HepG2 (cell line): ENCODE measurements at regions not wholly inside any gene's neighbourhood (a gene's known extent, or its start where the extent isn't known, plus 50 kb on each side); places are given as distances from the start of the nearest gene placed in this dataset.

ENCODE experiments used
- ATAC-seq: fragments of 200-7000 bp; cut with Tn5 transposase; 3 replicates; pipeline ENCODE4 v1.9.1; 2020; ENCODE audit warnings: mild to moderate bottlenecking, moderate library complexity
- BruUV-seq: library from RNA; stranded (reverse); fragments of 400-500 nt; replicated peaks from 2 replicates; lab custom pipeline; 2021; lab: Mats Ljungman, UMichigan
- CTCF ChIA-PET: fragments of 300-600 bp; formaldehyde crosslinking; extraction: SDS; loops from one replicate; lab custom pipeline; 2021; ENCODE audit warnings: low total read pairs, inconsistent platforms, low intra/inter-chr PET ratio; lab: Yijun Ruan, JAX
- POLR2A ChIA-PET: fragments of 350-600 bp; sonication (Branson Sonifier 250); formaldehyde crosslinking; loops from one replicate; lab custom pipeline; 2020; ENCODE audit warnings: antibody characterized with exemption, inconsistent platforms; lab: Yijun Ruan, JAX
- DNase-seq: peaks from one replicate; pipeline ENCODE4 v3.0.0-alpha.2; 2015; ENCODE audit warnings: low spot score
- FAIRE-seq: peaks from 3 replicates; lab custom pipeline; 2011; peaks lifted over from hg19 to GRCh38; lab: Jason Lieb, UNC
- H2AFZ ChIP-seq: one replicate; pipeline ENCODE4 v1.6.1; 2011; ENCODE audit warnings: low read length, inconsistent platforms
- H3K27ac ChIP-seq: fragments of 300-600 bp; 3 replicates; pipeline ENCODE4 v1.8.0; 2011; ENCODE audit warnings: mixed run types, mild to moderate bottlenecking, mixed read lengths, low read length, inconsistent platforms; ENCODE audit not compliant: insufficient read depth; ENCODE audit errors: extremely low read length
- H3K27me3 ChIP-seq, 2 experiments: fragments of 200-600 bp in 1 of 2; 2 replicates in 1 of 2; 3 replicates in 1 of 2; pipeline versions ENCODE4 v1.6.0 to v1.8.0; 2011; ENCODE audit warnings: low read length in 2 of 2, mild to moderate bottlenecking in 2 of 2, moderate library complexity in 2 of 2, inconsistent platforms in 1 of 2; ENCODE audit not compliant: insufficient read depth in 2 of 2, control insufficient read depth in 1 of 2
- H3K36me3 ChIP-seq, 2 experiments: fragments of 200-600 bp in 1 of 2; replicated peaks in 1 of 2; 2 replicates in 1 of 2; 3 replicates in 1 of 2; pipeline versions ENCODE4 v1.5.1 to v1.8.0; 2011; ENCODE audit warnings: low read length in 2 of 2, inconsistent platforms in 1 of 2; ENCODE audit not compliant: insufficient read depth in 2 of 2, control insufficient read depth in 1 of 2
- H3K4me1 ChIP-seq: 2 replicates; pipeline ENCODE4 v1.5.1; 2012; ENCODE audit warnings: low read length, inconsistent platforms; ENCODE audit not compliant: insufficient read depth
- H3K4me2 ChIP-seq: 2 replicates; pipeline ENCODE4 v1.6.0; 2011; ENCODE audit warnings: low read depth, low read length, inconsistent platforms
- H3K4me3 ChIP-seq, 3 experiments: fragments of 200-600 bp in 1 of 3; sonication (generic), shearing (Covaris generic) in 1 of 3; replicated peaks in 1 of 3; 2 replicates each; pipeline ENCODE4 v1.5.1; 2011 to 2016; ENCODE audit warnings: low read length in 3 of 3, inconsistent platforms in 2 of 3, low read depth in 2 of 3, mild to moderate bottlenecking in 2 of 3, control low read depth in 1 of 3, mixed read lengths in 1 of 3; ENCODE audit not compliant: insufficient read depth in 1 of 3
- H3K79me2 ChIP-seq: one replicate; pipeline ENCODE4 v1.6.1; 2011; ENCODE audit warnings: low read length, inconsistent platforms; ENCODE audit not compliant: insufficient read depth
- H3K9ac ChIP-seq: 2 replicates; pipeline ENCODE4 v1.6.0; 2011; ENCODE audit warnings: mild to moderate bottlenecking, low read depth, low read length, inconsistent platforms; ENCODE audit not compliant: insufficient read depth
- H3K9me3 ChIP-seq: 2 replicates; pipeline ENCODE4 v1.5.1; 2012; ENCODE audit warnings: mild to moderate bottlenecking, low read length
- H4K20me1 ChIP-seq: 2 replicates; pipeline ENCODE4 v1.6.0; 2011; ENCODE audit warnings: inconsistent platforms, mild to moderate bottlenecking, low read length, moderate library complexity; ENCODE audit not compliant: insufficient read depth
- EZH2 ChIP-seq: conservative IDR thresholded peaks from 2 replicates; pipeline ENCODE4 v1.6.1; 2012; ENCODE audit warnings: mild to moderate bottlenecking, low read depth, low read length, moderate library complexity
- HIVEP1 ChIP-seq: sonication (generic); formaldehyde crosslinking; IDR thresholded peaks from 2 replicates; pipeline ENCODE4 v1.4.0; 2020; ENCODE audit warnings: mild to moderate bottlenecking, missing genetic modification reagents
- HOXA7 ChIP-seq: sonication (generic); formaldehyde crosslinking; IDR thresholded peaks from 2 replicates; pipeline ENCODE4 v1.8.1; 2022; ENCODE audit warnings: mild to moderate bottlenecking, missing genetic modification reagents, moderate library complexity
- KLF13 ChIP-seq: sonication (generic); formaldehyde crosslinking; IDR thresholded peaks from 2 replicates; pipeline ENCODE4 v1.4.0; 2020; ENCODE audit warnings: mild to moderate bottlenecking, missing genetic modification reagents
- MED8 ChIP-seq: sonication (generic); formaldehyde crosslinking; IDR thresholded peaks from 2 replicates; pipeline ENCODE4 v1.8.1; 2023; ENCODE audit warnings: mild to moderate bottlenecking, missing genetic modification reagents; ENCODE audit not compliant: insufficient replicate concordance
- MEF2D ChIP-seq: sonication (generic); formaldehyde crosslinking; IDR thresholded peaks from 2 replicates; pipeline ENCODE4 v1.5.1; 2020; ENCODE audit warnings: mild to moderate bottlenecking, missing genetic modification reagents
- MXD1 ChIP-seq: sonication (generic); formaldehyde crosslinking; IDR thresholded peaks from 2 replicates; pipeline ENCODE4 v1.4.0; 2020; ENCODE audit warnings: mild to moderate bottlenecking, missing genetic modification reagents
- NFKB2 ChIP-seq: sonication (generic); formaldehyde crosslinking; IDR thresholded peaks from 2 replicates; pipeline ENCODE4 v1.4.0; 2020; ENCODE audit warnings: missing genetic modification reagents, borderline replicate concordance
- PLRG1 ChIP-seq: fragments of 450-650 bp; conservative IDR thresholded peaks from 2 replicates; pipeline ENCODE4 v1.6.1; 2016
- PRDM15 ChIP-seq: sonication (generic); formaldehyde crosslinking; IDR thresholded peaks from 2 replicates; pipeline ENCODE4 v1.4.0; 2020; ENCODE audit warnings: missing genetic modification reagents
- SIN3B ChIP-seq: fragments of 150-350 bp; IDR thresholded peaks from 2 replicates; pipeline ENCODE4 v1.6.1; 2014; ENCODE audit warnings: low read length
- TEAD2 ChIP-seq: sonication (generic); formaldehyde crosslinking; IDR thresholded peaks from 2 replicates; pipeline ENCODE4 v1.9.0; 2021; ENCODE audit warnings: missing genetic modification reagents
- ZBTB33 ChIP-seq: sonication (generic); formaldehyde crosslinking; IDR thresholded peaks from 2 replicates; pipeline ENCODE4 v1.4.0; 2020; ENCODE audit warnings: missing genetic modification reagents
- ZNF589 ChIP-seq: sonication (generic); formaldehyde crosslinking; conservative IDR thresholded peaks from 2 replicates; pipeline ENCODE4 v1.8.0; 2022; ENCODE audit warnings: mild to moderate bottlenecking, moderate library complexity, missing genetic modification reagents
- ZNF75D ChIP-seq: sonication (generic); formaldehyde crosslinking; IDR thresholded peaks from 2 replicates; pipeline ENCODE4 v1.8.1; 2023; ENCODE audit warnings: missing genetic modification reagents, mild to moderate bottlenecking, borderline replicate concordance
- ZNF772 ChIP-seq: sonication (generic); formaldehyde crosslinking; IDR thresholded peaks from 2 replicates; pipeline ENCODE4 v1.5.0; 2020; ENCODE audit warnings: mild to moderate bottlenecking, missing genetic modification reagents
- WGBS: methylation state at CpG from one replicate; pipeline ENCODE4 v1.1.6; 2017; ENCODE audit warnings: low lambda C conversion rate; 5-methylcytosine and 5-hydroxymethylcytosine counted together
- in situ Hi-C: cut with HindIII; loops from 2 replicates; pipeline ENCODE4 v1.10.0; 2017; ENCODE audit warnings: low pct_unique_long_range_greater_than_20kb; ENCODE audit not compliant: extremely low pct_ligation_motif_present
- intact Hi-C: fragments of 100-400 bp; cut with micrococcal nuclease; formaldehyde crosslinking; loops from one replicate; pipeline ENCODE4 v1.10.0; 2022; ENCODE audit not compliant: unreplicated experiment
- TF ChIP-seq, protein P1 (sequence below): sonication (generic); formaldehyde crosslinking; conservative IDR thresholded peaks from 2 replicates; pipeline ENCODE4 v1.4.0; 2020; ENCODE audit warnings: mild to moderate bottlenecking, missing genetic modification reagents, moderate library complexity

GRCh38 chr1:91151702-91152101 is 129.9 kb upstream of the ZNF644 start:
- WGBS: 6% methylated on average over 1 of the region's 1 CpG
- no peaks in the 10 kb centered on the region for H3K36me3 ChIP-seq
- no peak overlapping the region for H3K27ac ChIP-seq
- ATAC-seq: no peak
- H3K9me3 ChIP-seq: no peaks in the 10 kb centered on the region
- no peaks in the 10 kb centered on the region for H3K4me1 ChIP-seq
- POLR2A ChIA-PET: no interaction called here
- no peaks in the 10 kb centered on the region for H3K79me2 ChIP-seq
- no peak overlapping the region for H2AFZ ChIP-seq
- no peak overlapping the region for H3K4me2 ChIP-seq
- CTCF ChIA-PET: no interaction called here
- in situ Hi-C loops (loop anchor here (25.0 kb wide), 1 partner anchor 1039 kb away; no protein-coding TSS in a partner anchor), intact Hi-C loops (no loop called here)
- H3K9ac ChIP-seq: no peak overlapping the region
- H4K20me1 ChIP-seq: no peaks in the 10 kb centered on the region
- no peak for DNase-seq
- no TSS peak for BruUV-seq
- H3K4me3 ChIP-seq: no peak overlapping the region
- H3K27me3 ChIP-seq: 0 out of 5 replicates have a peak, but pooled peaks cover 0 to 3% of the 10 kb centered on the region in 2 experiments
- FAIRE-seq: no peak
- TF ChIP-seq TEAD2 (CRISPR knock-in tag) (no peak), MEF2D (no peak), KLF13 (CRISPR knock-in tag) (no peak), MED8 (no peak), PLRG1 (no peak), EZH2 (no peak), PRDM15 (CRISPR knock-in tag) (no peak), HOXA7 (CRISPR knock-in tag) (no peak), SIN3B (no peak), NFKB2 (no peak), HIVEP1 (CRISPR knock-in tag) (no peak), ZNF772 (CRISPR knock-in tag) (no peak), ZBTB33 (CRISPR knock-in tag) (no peak), MXD1 (CRISPR knock-in tag) (no peak), ZNF589 (no peak), ZNF75D (CRISPR knock-in tag) (no peak)
- TF ChIP-seq, protein P1, sequence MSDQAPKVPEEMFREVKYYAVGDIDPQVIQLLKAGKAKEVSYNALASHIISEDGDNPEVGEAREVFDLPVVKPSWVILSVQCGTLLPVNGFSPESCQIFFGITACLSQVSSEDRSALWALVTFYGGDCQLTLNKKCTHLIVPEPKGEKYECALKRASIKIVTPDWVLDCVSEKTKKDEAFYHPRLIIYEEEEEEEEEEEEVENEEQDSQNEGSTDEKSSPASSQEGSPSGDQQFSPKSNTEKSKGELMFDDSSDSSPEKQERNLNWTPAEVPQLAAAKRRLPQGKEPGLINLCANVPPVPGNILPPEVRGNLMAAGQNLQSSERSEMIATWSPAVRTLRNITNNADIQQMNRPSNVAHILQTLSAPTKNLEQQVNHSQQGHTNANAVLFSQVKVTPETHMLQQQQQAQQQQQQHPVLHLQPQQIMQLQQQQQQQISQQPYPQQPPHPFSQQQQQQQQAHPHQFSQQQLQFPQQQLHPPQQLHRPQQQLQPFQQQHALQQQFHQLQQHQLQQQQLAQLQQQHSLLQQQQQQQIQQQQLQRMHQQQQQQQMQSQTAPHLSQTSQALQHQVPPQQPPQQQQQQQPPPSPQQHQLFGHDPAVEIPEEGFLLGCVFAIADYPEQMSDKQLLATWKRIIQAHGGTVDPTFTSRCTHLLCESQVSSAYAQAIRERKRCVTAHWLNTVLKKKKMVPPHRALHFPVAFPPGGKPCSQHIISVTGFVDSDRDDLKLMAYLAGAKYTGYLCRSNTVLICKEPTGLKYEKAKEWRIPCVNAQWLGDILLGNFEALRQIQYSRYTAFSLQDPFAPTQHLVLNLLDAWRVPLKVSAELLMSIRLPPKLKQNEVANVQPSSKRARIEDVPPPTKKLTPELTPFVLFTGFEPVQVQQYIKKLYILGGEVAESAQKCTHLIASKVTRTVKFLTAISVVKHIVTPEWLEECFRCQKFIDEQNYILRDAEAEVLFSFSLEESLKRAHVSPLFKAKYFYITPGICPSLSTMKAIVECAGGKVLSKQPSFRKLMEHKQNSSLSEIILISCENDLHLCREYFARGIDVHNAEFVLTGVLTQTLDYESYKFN (CRISPR knock-in tag): no peak
